ENCODE measurements at regions not wholly inside any gene's neighbourhood (a gene's known extent, or its start where the extent isn't known, plus 50 kb on each side); places are given as distances from the start of the nearest gene placed in this dataset.

DNA sequence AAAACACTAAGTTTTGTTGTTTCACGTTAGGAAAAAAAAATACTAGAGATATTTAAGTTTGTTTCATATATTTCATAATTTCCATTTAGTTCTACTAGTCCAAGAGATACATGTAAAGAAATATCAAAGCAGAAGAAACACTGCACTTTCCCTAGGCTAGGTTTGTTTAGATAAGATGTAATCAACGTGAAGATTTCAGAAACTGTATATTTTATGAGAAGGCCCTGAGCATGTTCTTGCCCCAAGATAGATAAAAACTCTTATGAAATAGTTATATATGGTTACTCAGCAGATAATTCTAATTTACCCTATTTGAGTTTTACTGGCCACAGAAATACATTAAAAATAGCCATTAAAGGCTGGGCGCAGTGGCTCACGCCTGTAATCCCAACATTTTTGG is 143.6 kb upstream of the CBLN2 start:
- TF ChIP-seq, protein P1, sequence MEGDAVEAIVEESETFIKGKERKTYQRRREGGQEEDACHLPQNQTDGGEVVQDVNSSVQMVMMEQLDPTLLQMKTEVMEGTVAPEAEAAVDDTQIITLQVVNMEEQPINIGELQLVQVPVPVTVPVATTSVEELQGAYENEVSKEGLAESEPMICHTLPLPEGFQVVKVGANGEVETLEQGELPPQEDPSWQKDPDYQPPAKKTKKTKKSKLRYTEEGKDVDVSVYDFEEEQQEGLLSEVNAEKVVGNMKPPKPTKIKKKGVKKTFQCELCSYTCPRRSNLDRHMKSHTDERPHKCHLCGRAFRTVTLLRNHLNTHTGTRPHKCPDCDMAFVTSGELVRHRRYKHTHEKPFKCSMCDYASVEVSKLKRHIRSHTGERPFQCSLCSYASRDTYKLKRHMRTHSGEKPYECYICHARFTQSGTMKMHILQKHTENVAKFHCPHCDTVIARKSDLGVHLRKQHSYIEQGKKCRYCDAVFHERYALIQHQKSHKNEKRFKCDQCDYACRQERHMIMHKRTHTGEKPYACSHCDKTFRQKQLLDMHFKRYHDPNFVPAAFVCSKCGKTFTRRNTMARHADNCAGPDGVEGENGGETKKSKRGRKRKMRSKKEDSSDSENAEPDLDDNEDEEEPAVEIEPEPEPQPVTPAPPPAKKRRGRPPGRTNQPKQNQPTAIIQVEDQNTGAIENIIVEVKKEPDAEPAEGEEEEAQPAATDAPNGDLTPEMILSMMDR (conservative IDR thresholded peaks at IDR 0.05; ENCODE audit: low read length): no peak
- TF ChIP-seq EZH2phosphoT487 (IDR thresholded peaks at IDR 0.05; ENCODE audit: borderline replicate concordance, low read depth, low read length): no peak

Data from OCI-LY7 (cell line).